Body of pancreas (tissue), 4 donors: ENCODE measurements at regions not wholly inside any gene's neighbourhood (a gene's known extent, or its start where the extent isn't known, plus 50 kb on each side); places are given as distances from the start of the nearest gene placed in this dataset.
A peak's percentile ranks its signal among the peaks of the same experiment; 100 is the strongest.

Source experiments
- ATAC-seq: fragments of 150-250 bp; one replicate; pipeline ENCODE4 v1.9.1; 2016
- DNase-seq, 4 donors: peaks; one replicate each; pipeline ENCODE4 v3.0.0-alpha.2; 2019
- H3K27ac ChIP-seq, 4 donors: fragments of 200-600 bp; sonication (generic); 1 replicate in 3 of 4; 2 replicates in 1 of 4; pipeline versions ENCODE4 v1.5.1 to v1.6.1; 2016 to 2019; ENCODE audit warnings: mild to moderate bottlenecking in 1 of 4, mixed read lengths in 1 of 4, moderate library complexity in 1 of 4
- H3K27me3 ChIP-seq, 2 donors: fragments of 200-600 bp; sonication (generic); one replicate each; pipeline ENCODE4 v1.6.0; 2016; ENCODE audit warnings: mild to moderate bottlenecking in 1 of 2
- H3K36me3 ChIP-seq, 2 donors: fragments of 200-600 bp; sonication (generic); replicated peaks in 1 of 2; 2 replicates each; pipeline ENCODE4 v1.5.1; 2016; ENCODE audit warnings: low read depth in 2 of 2; ENCODE audit not compliant: insufficient read depth in 1 of 2
- H3K4me1 ChIP-seq: fragments of 200-600 bp; sonication (generic); one replicate; pipeline ENCODE4 v1.6.0; 2016
- H3K4me3 ChIP-seq, 2 donors: fragments of 200-600 bp; sonication (generic); 1 replicate in 1 of 2; 2 replicates in 1 of 2; pipeline ENCODE4 v1.5.1; 2016 to 2019
- H3K9me3 ChIP-seq, 3 donors: fragments of 200-600 bp; sonication (generic); 1 replicate in 2 of 3; 2 replicates in 1 of 3; pipeline ENCODE4 v1.5.1; 2016
- POLR2A ChIP-seq, 3 donors: fragments of 450-650 bp; IDR thresholded peaks; one replicate each; pipeline ENCODE4 v1.6.1; 2016; ENCODE audit warnings: antibody characterized with exemption in 3 of 3, mild to moderate bottlenecking in 2 of 3
- WGBS, 2 donors: methylation state at CpG; one replicate each; pipeline ENCODE4 v1.1.5; 2017; 5-methylcytosine and 5-hydroxymethylcytosine counted together
- intact Hi-C: fragments of 100-400 bp; cut with DNase I; formaldehyde crosslinking; loops from one replicate; pipeline ENCODE4 v1.15.1; 2023
- TF ChIP-seq, protein P1 (sequence below), 7 experiments: fragments of 450-650 bp in 4 of 7; fragments of 200-600 bp in 3 of 7; sonication (generic) in 3 of 7; IDR thresholded peaks; one replicate each; pipeline ENCODE4 v1.5.1; 2016 to 2019; ENCODE audit warnings: antibody characterized with exemption in 7 of 7

DNA sequence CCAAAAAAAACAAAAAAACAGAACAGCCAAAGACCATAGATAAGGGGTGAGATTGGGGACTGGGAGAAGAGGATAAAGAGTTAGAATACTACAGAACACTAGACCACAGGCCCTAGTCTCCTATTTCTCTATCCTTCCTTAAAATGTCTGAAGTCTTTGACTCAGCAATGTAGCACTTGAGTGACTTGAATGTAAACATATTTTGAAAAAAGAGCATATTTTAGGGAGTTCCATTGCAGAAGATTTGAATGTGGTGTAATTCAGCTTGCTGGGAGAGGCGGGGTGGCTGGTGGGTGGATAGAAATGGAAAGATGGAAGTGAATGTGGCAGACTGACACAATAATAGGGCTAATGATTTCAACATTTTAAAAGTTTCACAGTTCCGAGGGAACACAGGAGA is 144.9 kb downstream of the CHIC2 start:
- ATAC-seq (no peak), DNase-seq (peak in 1 of 4 donors; percentile 32)
- Histone ChIP-seq H3K27ac (peak overlapping the region in 1 of 4 donors; percentile 9), H3K27me3 (no peaks in the 10 kb centered on the region), H3K4me1 (no peaks in the 10 kb centered on the region), H3K9me3 (no peaks in the 10 kb centered on the region), H3K36me3 (no peaks in the 10 kb centered on the region), H3K4me3 (no peak overlapping the region)
- WGBS, 2 donors = 66 to 87% methylated on average over 2 of the region's 2 CpGs
- TF ChIP-seq POLR2A (IDR thresholded peaks at IDR 0.05) = no peak
- TF ChIP-seq, protein P1, sequence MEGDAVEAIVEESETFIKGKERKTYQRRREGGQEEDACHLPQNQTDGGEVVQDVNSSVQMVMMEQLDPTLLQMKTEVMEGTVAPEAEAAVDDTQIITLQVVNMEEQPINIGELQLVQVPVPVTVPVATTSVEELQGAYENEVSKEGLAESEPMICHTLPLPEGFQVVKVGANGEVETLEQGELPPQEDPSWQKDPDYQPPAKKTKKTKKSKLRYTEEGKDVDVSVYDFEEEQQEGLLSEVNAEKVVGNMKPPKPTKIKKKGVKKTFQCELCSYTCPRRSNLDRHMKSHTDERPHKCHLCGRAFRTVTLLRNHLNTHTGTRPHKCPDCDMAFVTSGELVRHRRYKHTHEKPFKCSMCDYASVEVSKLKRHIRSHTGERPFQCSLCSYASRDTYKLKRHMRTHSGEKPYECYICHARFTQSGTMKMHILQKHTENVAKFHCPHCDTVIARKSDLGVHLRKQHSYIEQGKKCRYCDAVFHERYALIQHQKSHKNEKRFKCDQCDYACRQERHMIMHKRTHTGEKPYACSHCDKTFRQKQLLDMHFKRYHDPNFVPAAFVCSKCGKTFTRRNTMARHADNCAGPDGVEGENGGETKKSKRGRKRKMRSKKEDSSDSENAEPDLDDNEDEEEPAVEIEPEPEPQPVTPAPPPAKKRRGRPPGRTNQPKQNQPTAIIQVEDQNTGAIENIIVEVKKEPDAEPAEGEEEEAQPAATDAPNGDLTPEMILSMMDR (IDR thresholded peaks at IDR 0.05) = no peak
- intact Hi-C loops = loop anchor here (5.0 kb wide), 1 partner anchor 313 kb away; no protein-coding TSS in a partner anchor

DNA sequence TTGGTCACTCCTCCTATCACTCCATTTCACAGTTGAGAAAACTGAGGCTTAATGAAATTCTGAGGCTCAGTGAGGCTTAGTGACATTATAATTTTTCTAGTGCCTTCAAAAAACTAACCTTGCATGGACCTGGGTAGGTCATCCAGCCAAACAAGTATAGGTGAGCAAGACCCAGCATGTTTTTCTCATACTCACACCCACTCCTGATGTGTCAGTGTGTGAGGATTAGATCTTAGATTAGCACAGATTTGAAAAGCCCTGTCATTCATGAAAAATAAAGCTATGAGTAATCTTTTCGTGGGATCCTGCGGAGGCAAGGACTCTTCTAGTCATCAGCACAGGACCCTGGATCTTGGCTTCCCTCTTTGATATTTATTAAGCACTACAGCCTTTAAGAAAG is 146.7 kb downstream of the CHIC2 start:
- intact Hi-C loops = loop anchor here (5.0 kb wide), 1 partner anchor 315 kb away; no protein-coding TSS in a partner anchor
- TF ChIP-seq, protein P1 (IDR thresholded peaks at IDR 0.05) = no peak
- TF ChIP-seq POLR2A (IDR thresholded peaks at IDR 0.05) = no peak
- no peak overlapping the region for H3K4me3 ChIP-seq

DNA sequence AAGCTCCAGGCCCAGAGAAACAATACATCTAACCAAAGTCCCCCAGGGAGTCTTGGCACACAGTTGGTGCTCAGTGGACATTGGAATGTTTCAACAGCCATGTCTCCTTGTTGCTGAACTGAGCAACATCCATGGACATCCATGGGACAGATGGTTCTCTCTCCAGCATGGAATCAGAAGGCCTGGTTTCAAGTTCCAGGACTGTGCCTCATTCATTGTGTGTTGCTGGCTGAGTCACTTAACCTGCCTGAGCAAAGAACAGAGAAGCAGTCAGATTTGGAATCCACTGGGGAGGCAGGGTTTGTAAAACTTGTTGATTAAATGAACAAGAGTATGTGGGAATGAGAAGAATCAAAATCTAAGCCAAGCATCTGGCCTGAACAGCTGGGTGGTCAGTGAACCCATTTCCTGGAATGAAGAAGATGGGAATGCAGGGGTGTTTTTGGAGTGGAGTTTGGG is 147.9 kb downstream of the CHIC2 start:
- H3K9me3 ChIP-seq = no peaks in the 10 kb centered on the region
- H3K4me3 ChIP-seq = no peak overlapping the region
- TF ChIP-seq, protein P1 (IDR thresholded peaks at IDR 0.05) = no peak
- no peak for TF ChIP-seq POLR2A (IDR thresholded peaks at IDR 0.05)
- ATAC-seq (no peak), DNase-seq (no peak)
- intact Hi-C loops = loop anchor here (5.0 kb wide), 1 partner anchor 316 kb away; no protein-coding TSS in a partner anchor
- no peaks in the 10 kb centered on the region for H3K36me3 ChIP-seq
- H3K27ac ChIP-seq = no peak overlapping the region
- H3K27me3 ChIP-seq = no peaks in the 10 kb centered on the region
- H3K4me1 ChIP-seq = no peaks in the 10 kb centered on the region

More for the DNA sequence above, 146.7 kb downstream of the CHIC2 start:
- DNase-seq (no peak), ATAC-seq (no peak)
- WGBS, 2 donors = 62 to 100% methylated on average over 2 of the region's 2 CpGs
- Histone ChIP-seq H3K27me3 (no peaks in the 10 kb centered on the region), H3K9me3 (no peaks in the 10 kb centered on the region), H3K36me3 (no peaks in the 10 kb centered on the region), H3K4me1 (no peaks in the 10 kb centered on the region), H3K27ac (no peak overlapping the region)

DNA sequence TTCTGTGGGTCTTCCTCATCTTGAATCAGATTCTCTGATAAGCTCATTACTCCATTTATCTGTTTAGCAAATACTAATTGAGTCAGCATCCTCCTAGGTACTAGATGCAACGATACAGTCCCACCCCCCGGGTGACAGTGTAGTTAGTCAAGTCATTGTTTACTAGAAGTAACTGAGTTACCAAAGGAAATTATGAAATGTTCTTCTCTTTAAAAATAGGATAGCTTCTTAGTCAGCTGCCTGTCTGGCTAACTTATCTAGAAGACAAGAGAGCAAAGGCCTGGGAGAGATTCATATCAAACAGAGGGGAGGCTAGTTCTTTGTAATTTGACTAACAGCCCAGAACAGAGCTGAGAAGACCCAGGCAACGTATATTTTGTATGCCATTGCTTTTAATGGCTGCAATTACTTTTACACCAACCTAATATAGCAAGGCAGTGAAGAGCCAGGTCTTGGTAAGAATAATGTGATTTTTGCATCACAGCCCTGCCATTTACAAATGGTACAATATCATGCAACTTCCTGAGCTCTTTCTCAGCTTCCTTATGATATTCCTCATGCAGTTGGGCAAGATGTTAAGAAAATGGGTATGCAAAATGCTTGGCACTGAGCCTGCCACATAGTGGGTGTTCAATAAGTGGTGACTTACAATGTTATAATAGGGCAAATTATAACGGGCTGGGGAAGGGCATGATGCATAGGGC is 149.9 kb downstream of the CHIC2 start:
- H3K9me3 ChIP-seq = no peaks in the 10 kb centered on the region
- no peak overlapping the region for H3K27ac ChIP-seq
- no peaks in the 10 kb centered on the region for H3K27me3 ChIP-seq
- H3K36me3 ChIP-seq = no peaks in the 10 kb centered on the region
- peak in 1 of 4 donors; percentile 44 for DNase-seq
- no peak for ATAC-seq
- no peak overlapping the region for H3K4me3 ChIP-seq
- intact Hi-C loops = loop anchor here (5.0 kb wide), 1 partner anchor 318 kb away; no protein-coding TSS in a partner anchor
- H3K4me1 ChIP-seq = peaks cover under 1% of the 10 kb centered on the region
- WGBS, 2 donors = 48 to 55% methylated on average over 4 of the region's 4 CpGs
- no peak for TF ChIP-seq POLR2A (IDR thresholded peaks at IDR 0.05)
- TF ChIP-seq, protein P1 (IDR thresholded peaks at IDR 0.05) = no peak

DNA sequence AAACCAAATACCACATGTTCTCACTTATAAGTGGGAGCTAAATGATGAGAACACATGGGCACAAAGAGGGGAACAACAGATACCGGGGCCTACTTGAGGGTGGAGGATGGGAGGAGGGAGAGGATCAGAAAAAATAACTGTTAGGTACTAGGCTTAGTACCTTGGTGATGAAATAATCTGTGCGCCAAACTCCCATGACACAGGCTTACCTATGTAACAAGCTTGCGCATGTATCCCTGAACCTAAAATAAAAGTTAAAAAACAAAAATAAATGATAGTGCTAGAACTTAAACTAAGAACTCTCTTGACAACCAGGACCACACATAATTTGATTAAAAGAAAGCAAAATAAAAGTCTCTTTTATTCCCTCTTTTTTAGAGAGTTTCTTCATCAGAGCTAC is 150.6 kb downstream of the CHIC2 start:
- no peak for TF ChIP-seq POLR2A (IDR thresholded peaks at IDR 0.05)
- TF ChIP-seq, protein P1 (IDR thresholded peaks at IDR 0.05) = no peak
- Histone ChIP-seq H3K27ac (no peak overlapping the region), H3K27me3 (no peaks in the 10 kb centered on the region), H3K4me3 (no peak overlapping the region), H3K36me3 (no peaks in the 10 kb centered on the region), H3K4me1 (peaks cover 8% of the 10 kb centered on the region), H3K9me3 (no peaks in the 10 kb centered on the region)
- intact Hi-C loops = no loop called here
- ATAC-seq (no peak), DNase-seq (no peak)
- whole genome bisulfite sequencing, 2 donors = 90 to 93% methylated on average over 3 of the region's 3 CpGs
